HG02759 (cell line): ENCODE measurements at regions not wholly inside any gene's neighbourhood (a gene's known extent, or its start where the extent isn't known, plus 50 kb on each side); places are given as distances from the start of the nearest gene placed in this dataset.

Experiments
- ATAC-seq: cut with Tn5 transposase; IDR thresholded peaks from one replicate; pipeline ENCODE4 v1.9.1; 2021; ENCODE audit warnings: mild to moderate bottlenecking, moderate library complexity; ENCODE audit not compliant: unreplicated experiment

DNA sequence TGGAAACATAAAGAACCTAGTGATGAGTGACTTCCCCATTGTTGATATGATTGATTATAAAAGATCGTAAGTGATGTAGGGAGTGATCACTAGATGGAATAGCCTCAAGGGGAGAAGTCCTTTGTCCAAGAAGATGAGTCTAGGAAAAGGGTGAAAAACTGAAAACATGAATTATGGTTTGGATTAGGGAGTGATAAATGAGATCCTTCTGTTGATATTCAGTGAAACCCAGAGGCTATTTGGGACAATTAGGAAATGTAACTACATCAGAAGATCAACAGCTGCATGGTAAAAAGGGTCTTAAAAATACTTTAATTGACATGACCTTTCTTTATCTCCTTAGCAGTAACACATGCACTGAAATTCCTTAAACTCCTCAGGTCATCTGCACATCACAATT lies 124.0 kb upstream of the UNC5C start:
- no peak for ATAC-seq

DNA sequence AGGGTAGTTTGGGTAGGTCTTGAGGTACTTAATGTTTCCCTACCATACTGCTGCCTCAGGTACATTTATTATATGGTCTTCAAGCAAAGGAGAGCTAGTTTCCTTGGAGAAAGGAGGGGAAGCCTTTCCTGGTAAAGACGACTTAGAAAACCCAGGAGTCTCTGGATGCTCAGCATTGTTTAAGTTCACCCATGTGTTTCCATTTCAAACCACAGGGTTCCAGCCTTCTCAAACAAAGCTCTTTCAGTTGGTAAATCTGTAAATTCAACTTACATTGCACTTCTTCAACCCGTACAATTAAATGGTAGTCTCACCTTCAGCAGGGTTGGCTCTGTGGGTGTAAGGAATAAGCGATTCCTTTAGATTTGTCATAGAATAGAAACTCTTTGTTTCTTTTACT lies 111.9 kb upstream of the UNC5C start:
- ATAC-seq: no peak

DNA sequence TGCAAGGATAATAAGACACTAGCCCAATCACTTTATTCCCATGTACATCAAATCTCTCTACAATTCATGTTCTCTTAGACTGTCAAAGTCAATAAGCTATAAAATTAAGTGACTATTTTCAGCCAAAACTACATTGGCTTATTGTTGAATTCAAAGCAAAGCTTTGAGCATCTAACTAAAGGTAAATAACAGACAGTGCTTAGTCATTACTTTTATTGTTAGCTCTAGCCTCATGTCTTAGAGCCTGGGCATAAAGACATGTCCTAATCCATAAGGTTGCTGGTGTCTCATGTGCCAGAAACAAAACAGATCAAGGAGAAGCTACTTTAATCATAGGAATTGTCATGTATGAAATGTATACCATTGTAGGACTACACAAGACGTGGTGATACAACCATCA lies 103.1 kb upstream of the UNC5C start:
- ATAC-seq: no peak

DNA sequence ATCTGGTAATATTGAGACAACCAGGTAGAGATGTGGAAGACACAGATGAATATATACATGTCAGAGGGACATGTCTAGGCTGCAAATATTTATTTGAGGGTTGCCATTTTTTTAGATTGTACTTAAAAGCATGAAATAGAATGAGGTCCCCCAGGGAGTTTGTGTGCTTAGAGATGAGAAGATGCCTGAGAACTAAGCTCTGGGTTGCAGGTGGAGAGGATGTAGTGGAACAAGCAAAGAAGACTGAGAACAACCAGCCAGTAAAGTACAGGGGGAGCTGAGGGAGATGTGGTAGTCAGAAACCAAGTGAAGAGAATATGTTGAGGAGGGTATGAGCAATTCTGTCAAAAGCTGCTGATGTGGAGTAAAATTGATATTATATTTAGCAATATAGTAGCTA lies 95.6 kb upstream of the UNC5C start:
- no peak for ATAC-seq

DNA sequence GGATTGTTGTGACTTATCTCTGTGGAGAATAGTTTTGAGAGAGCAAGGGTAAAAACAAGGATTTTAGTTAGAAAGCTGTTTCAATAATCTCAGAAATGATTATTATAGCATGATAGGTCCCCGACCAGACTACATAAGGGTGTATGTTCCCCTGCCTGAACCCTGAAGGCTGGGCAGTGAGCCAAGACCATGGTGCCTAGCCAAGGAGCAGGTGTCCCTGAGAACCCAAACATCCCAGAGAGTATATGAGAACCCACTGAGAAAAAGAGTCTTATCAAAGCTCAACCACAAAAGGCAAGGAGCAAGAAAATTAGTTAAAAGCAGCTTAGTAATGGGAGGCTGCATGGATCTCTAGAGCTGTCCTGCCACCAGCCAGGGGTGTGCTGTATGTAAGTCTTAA lies 94.9 kb upstream of the UNC5C start:
- no peak for ATAC-seq

DNA sequence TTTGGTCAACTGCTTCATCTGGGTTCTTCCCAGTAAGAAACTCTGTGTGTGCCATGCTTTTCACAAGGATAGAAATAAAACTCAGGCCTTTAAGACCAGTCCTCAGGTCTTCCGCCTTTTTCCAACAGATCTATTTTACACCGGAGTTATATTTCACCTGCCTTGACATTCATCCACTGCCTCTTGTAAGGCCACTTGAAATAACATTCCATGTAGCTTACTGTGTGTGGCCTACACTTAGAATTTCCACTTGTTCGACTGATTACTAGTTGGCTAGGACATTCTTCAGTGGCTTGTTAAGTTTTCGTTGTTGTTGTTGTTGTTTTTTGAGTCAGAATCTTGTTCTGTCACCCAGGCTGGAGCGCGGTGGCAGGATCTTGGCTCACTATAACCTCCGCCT lies 92.8 kb upstream of the UNC5C start:
- no peak for ATAC-seq

DNA sequence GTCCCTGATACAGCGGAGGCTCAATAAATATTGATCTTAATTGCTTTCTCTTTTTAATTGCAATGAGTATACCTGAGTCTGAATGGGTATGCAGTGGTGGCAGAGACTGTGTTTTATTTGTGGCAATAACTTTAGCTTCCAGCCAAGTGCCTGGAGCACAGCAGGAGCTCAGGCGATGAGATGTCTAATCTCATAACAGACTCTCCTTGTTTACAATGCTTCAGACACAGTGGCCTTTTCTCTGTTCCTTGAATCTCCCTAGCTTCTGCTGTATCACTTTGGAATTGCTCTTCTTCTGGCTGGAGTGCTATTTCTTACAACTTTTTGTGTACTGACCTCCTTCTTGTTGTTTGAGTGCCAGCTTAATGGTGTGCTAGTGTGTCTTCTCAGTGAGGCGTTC lies 91.5 kb upstream of the UNC5C start:
- ATAC-seq: no peak

DNA sequence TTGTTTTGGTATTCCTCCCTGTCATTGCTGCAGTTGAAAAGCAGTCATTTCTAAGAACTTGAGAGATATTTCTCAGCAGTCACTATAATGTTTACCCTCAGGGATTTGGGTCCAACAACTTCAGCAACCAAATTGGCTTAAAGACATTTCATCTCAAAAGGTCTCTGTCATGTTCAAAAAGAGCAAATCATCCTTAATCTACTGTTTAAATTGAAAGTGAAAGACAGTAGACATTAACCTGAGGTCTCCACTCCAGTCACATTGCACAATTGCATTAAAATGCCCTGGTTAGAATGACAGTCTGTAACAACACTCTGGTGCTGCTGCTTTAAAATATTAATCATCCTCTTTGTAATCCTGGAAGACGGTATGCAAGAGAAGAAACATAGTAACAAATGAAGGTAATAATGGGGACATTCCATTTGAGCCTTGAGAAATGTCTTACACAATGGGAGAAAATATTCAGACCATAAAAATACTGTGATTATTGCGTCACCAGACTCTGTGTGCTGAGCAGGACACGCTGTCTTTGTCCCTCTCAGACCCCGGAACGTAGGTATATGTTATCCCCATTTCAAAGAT lies 90.2 kb upstream of the UNC5C start:
- no peak for ATAC-seq

DNA sequence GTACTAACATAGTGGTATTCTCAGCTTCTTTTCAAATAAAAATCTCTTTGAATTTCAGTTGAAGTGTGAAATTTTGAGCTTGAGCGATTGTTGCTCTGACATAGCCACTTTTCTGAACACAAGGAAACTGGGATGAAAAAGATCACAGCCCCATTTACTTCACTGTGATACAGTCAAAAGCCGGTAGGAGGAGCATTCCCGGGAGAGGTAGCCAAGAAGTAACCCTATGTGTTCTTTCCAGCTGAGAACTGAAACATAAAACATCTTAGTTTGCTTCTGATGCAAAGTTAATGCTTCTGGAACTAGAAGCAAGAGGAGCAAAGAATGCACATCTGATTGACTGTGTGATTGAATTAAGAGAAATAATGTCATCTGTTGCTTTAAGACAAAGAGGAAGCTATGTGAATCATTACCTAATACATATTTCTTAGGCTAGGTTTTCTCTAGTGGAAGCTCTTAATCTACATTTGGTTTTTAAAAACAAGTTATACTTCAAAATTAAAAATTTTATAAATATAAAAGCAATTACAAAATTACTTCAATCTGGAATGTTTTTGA lies 88.3 kb upstream of the UNC5C start:
- no peak for ATAC-seq

DNA sequence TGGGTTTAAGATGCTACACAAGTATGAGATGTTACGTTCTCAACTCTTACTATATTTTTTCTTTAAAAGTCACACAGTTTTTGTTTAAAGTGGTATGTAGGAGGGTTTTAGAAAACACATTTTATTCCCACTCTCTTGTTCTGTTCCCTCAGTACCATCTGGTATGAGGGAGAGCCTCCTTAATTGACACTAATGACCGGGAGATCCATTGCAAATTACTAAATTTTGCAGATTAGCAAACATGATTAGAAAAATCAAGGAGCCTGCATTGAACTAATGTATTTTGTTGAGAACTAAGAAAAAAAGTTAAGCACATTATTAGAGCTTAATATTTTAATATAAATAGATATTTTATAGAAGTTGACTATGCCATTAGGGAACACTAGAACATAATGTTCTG lies 87.3 kb upstream of the UNC5C start:
- ATAC-seq: no peak

DNA sequence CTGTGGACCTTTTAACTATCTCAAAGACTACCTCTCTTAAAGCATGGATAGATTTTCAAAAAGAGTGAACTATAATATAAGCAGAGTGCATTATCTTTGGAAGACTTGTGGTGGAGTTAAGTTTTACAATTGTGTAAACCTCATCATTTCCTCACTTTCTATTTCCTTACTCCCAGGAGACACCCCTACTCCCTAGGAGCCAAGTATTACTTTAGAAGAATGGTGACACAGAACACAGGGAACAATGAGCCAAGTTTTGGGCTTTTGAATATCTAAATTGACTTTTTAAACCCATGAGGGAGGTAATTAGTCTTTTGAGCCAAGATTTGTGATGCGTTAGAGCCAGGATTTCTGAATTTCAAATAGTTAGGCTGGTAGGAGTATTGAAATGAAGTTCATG lies 78.9 kb upstream of the UNC5C start:
- no peak for ATAC-seq

DNA sequence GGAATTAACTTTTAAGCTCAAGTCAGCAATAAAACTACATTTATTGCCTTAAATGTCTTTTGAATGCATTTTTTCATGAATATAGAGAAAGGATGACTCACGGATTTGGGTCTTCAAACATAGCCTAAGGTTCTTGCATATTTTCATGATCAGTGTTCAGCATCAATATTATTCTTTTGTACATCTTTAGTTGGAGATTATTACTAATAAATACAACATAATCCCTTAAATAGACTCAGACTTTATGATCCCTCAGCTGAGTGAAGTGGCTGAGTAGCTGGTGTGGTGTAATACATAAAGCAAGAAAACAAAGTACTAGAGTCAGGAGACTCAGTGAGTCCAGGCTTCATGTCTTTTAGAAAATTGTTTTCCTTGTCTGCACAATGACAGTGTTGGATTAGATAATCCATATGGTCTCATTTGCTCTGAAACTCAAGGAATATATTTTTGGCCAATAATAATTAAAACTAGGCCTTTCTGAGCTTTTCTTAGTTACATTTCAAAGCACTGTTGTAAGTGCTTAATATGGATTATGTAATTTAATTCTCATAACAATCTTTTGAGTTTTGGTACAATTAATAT lies 78.3 kb upstream of the UNC5C start:
- no peak for ATAC-seq

DNA sequence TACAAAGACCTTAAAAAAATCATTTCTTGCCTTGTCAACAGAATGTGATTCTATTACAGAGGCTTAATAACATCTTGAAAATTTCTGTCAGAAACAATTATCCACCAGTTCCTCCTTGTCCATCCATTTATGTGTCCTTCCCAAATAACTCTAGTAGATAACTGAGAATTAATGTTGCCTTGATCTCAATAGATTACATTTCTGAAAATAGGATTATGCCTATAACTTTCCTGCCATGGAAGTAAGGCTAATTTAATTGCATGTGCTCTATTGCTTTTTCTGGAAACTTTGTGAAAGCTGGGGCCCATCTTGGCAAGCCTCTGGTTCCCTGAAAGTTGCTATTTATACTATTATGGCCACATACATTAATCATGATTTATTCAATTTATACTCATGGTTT lies 76.2 kb upstream of the UNC5C start:
- no peak for ATAC-seq

DNA sequence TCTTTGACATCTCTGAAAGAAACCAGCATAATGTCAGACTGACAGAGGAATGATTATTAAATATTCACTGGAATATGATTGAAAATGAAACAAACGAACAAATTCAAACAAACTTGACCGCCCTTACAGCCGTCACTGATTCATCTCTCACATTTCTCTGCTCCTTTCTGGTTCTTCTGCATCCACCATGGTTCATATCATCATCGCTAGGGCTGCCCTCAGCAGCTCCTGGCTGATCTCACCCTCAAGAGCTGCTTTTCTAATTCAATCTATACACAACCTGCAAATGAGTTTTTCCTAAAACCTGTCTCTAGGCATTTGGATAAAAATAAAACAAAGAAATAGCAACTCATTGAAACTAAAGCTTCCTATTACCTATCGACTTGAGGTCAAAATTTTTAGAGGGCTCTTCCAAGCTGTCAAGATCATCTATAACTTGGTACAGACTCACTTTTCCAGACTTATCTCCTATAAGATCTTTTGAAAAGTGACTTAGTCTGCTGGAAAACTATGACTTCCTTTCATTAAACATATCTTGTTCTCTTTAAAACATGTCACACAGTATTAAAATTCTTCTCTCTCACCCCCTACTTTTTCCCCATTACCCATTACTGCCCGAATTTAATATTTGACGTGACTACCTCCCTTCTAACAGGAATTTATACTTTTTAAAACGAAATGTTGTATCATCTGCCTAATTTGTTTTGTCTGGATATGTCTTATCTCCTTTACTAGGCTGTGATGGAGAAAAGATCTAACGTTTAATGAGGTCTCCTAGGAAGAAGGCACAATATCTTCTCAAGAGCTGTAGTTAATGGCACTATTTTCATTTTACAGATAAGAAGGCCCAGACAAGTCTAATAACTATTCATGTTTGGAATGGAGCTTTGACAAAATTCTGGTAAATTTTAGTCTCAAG lies 71.0 kb upstream of the UNC5C start:
- ATAC-seq: no peak

DNA sequence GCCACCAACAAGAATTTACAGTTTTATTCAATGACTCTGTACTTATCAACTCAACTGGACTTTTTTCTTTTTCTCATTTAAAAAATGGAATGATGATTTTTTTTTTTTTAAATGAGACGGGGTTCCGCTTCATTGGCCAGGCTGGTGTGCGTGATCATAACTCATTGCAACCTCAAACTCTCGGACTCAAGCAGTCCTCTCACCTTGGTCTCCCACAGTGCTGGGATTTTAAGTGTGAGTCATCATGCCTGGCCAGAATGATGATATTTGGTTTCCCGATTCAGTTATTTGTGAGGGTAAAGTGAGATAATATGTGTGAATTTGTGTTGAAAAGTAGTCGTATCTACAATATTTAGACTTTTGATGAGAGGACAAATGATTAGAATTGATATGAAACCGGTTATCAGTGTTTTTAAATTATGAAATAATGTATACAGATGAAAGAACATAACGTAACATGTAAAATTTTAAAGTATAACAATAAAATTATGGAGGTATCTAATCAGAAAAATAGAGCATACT lies 66.0 kb upstream of the UNC5C start:
- no peak for ATAC-seq

DNA sequence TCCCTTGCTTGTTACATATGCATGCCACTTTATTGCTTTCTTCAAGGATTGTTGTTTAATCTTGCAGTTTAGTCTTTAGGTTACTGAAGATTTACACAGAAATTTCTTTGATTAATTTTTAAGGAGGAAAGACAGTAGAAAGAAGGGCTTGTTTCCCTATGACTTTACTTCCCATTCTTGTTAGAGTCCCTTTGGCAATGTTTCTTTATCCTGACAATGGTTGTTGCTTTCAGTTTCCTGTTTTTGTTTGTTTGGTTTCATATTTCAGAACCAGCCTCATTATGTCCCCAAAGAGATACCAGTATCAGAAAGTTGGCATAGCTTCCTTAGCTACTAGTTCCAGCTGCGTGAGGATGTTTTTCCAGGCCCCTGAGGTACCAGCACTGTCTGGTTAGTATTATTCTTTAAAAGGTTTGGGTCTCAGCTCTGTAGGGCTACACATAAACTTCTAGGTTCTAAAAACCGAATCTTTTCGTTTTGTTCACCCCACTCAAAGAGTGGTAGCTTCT lies 61.3 kb upstream of the UNC5C start:
- no peak for ATAC-seq

DNA sequence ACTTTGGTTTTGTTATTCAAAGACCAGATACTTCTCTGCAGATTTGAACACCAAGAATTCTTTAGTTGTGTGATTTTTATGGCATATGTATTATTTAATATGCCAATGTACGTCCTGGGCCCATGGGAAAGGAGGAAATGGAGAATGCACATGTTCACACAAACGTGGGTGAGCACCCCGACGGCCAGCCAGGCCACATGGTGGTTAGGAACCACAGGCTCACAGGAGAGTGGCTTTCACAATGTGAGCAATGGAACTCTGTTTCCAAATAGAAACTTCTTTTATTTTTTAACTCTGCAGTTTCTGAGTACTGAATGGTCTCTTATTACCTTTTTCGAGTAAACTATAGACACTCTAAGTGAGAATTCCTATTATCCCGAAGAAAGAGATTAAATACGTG lies 58.0 kb upstream of the UNC5C start:
- ATAC-seq: no peak

DNA sequence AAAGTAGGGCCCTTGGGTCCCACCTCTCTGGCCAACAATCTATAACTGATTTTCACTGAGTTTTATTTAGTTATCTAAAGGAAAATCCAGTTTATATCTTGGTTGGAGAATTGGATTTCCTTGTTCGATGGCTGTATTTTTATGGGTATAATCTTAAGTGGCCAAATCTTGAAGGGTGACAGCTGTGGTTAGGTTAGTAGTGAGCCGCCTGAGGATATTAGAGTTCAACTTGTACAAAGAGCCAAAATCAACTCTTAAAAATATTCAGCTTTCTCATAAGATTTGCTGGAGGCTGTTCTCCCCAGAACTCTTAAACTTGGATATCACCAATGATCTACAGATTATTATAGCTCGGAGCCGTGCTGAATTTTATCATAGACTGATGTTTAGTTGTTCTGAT lies 54.6 kb upstream of the UNC5C start:
- no peak for ATAC-seq

DNA sequence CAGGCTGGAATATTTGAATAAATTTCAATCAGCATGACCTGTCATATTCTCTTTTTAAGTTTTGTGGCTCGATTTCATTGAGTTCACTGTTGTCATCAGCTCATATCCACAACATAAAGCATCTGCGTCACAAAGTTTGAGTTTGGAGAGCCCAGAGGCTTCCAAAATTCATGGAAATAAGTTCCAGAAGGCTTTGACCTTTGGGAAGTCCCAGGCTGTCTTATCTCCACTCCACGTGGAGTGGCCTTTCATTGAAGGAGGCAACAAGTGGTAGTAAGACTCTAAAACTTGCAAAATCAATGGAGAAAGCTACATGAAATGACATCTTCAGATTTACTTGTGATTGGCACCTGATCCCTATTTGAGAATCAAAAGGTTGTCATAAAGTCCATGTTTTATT lies 54.1 kb upstream of the UNC5C start:
- ATAC-seq: no peak

DNA sequence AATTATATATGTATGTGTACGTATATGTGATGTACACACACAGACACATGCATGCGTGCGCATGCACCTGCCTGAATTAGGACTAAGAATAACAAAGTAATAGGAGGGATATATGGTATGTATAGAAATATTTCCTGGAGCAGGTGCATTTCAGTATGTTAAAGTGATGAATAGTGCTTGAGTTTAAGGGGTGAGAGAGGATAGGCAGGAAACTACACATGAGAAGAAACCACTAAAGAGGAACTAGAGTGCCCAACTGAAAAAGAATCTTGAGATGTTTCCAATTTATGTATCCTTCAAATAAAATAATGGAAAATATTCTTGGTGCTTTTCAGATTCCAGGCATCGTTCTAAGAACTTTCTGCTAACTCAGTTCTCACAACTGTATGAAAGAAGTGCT lies 52.6 kb upstream of the UNC5C start:
- no peak for ATAC-seq

DNA sequence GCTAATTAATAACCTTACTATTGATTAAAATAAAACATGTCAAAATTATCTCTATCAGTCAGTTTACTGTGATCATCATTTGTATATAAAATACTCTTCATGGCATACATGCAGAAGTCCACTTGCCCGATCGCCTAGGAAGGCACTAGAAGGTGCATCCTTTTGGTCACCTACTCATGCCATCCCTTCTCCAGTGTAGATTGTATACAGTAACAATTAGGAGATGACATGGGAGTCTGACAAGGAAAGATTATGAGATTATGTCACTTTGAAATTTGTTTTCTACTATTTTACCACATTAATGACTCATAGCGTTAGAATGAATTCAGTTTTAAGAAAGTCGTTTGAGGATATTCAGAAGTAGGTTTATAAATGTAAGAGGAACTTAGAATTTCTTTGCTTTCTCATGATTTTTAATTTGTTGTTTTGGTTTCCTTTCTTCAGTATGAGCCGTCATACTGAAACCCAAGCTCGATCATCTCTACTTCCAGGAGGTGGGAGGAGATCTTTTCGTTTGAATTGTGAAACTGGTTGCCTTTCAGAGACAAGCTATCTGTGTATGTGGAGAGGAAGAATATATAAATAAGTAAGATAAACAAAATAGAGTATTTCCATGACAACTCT lies 51.1 kb upstream of the UNC5C start:
- ATAC-seq: peak; percentile 89
